ENCODE measurements at regions not wholly inside any gene's neighbourhood (a gene's known extent, or its start where the extent isn't known, plus 50 kb on each side); places are given as distances from the start of the nearest gene placed in this dataset.
"Not testable (repeated sequence)": the region's sequence is repeated elsewhere in the genome, so short reads cannot be mapped to it uniquely, and the experiment has no call there.

GRCh38 chr20:1734269-1734858, 76.8 kb upstream of the SIRPG start:
- TF ChIP-seq FOXM1 (IDR thresholded peaks at IDR 0.05; ENCODE audit: borderline replicate concordance) (no peak), SP1 (IDR thresholded peaks at IDR 0.05) (no peak)
- ChIA-PET POLR2A (no interaction called here), CTCF (interaction anchor here (0.7 kb wide), 1 partner anchor 248 kb away, joined by 4 read pairs; no protein-coding TSS in a partner anchor)
- DNase-seq (ENCODE audit: extremely low spot score) = no peak

DNA sequence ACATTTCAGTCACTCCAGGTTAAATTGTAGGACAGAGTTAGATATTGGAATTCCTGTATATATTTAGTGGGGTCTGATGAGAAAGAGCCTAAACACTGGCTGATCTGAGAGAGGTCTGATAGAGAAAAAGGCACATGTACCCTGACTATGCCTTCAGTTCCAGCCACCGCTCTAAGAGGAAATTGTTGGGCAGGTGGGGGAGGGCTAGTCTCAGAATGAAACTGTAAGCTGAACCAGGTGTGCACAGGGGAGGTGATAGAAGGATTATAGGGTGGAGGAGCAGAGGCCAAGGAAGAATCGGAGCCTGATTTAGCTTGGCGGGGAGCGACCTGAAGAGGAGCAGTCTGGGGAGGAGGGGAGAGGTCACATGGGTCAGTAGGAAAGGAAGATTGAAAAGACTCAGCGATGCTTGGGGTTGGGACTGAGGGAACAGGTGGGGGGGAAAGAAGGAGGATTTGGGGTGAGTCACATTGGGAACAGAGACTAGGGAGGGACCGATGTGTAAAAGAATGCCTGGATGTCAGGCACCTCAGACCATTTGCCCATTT, 74.3 kb upstream of the SIRPG start:
- DNase-seq (ENCODE audit: extremely low spot score); POLR2A ChIA-PET; CTCF ChIA-PET: not testable (repeated sequence)

- DNase-seq (ENCODE audit: extremely low spot score); POLR2A ChIA-PET; CTCF ChIA-PET: not testable (repeated sequence)
These were observed 73.6 kb upstream of the SIRPG start for GRCh38 chr20:1730981-1731711.

- POLR2A ChIA-PET, CTCF ChIA-PET: not testable (repeated sequence)
These were observed 69.7 kb upstream of the SIRPG start for GRCh38 chr20:1727303-1727702.

GRCh38 chr20:1724901-1725300, 67.3 kb upstream of the SIRPG start:
- ChIA-PET POLR2A (no interaction called here), CTCF (no interaction called here)
- no peak for TF ChIP-seq L3MBTL2 (conservative IDR thresholded peaks at IDR 0.05)
- TF ChIP-seq ARNT (IDR thresholded peaks at IDR 0.05) = no peak
- TF ChIP-seq PKNOX1 (IDR thresholded peaks at IDR 0.05) = no peak
- no peak for TF ChIP-seq NFRKB (IDR thresholded peaks at IDR 0.05)
- TF ChIP-seq FOXA1 (IDR thresholded peaks at IDR 0.05) = no peak
- TF ChIP-seq FOXM1 (IDR thresholded peaks at IDR 0.05; ENCODE audit: borderline replicate concordance) = no peak
- no peak for TF ChIP-seq LEF1 (IDR thresholded peaks at IDR 0.05; ENCODE audit: borderline replicate concordance)
- no peak for TF ChIP-seq HDGF (IDR thresholded peaks at IDR 0.05; ENCODE audit: borderline replicate concordance)
- TF ChIP-seq FOXK2 (IDR thresholded peaks at IDR 0.05) = no peak
- TF ChIP-seq TARDBP (IDR thresholded peaks at IDR 0.05) = no peak
- no peak for TF ChIP-seq BHLHE40 (IDR thresholded peaks at IDR 0.05; ENCODE audit: borderline replicate concordance)
- TF ChIP-seq SP1 (IDR thresholded peaks at IDR 0.05) = no peak
- TF ChIP-seq ELF4 (IDR thresholded peaks at IDR 0.05) = no peak
- TF ChIP-seq ZNF384 (IDR thresholded peaks at IDR 0.05) = no peak
- no peak for TF ChIP-seq CTBP1 (IDR thresholded peaks at IDR 0.05; ENCODE audit: borderline replicate concordance)
- TF ChIP-seq SUZ12 (IDR thresholded peaks at IDR 0.05) = no peak
- DNase-seq (ENCODE audit: extremely low spot score) = no peak

More at GRCh38 chr20:1727303-1727702, 69.7 kb upstream of the SIRPG start:
- not testable (repeated sequence) for DNase-seq (ENCODE audit: extremely low spot score)

DNA sequence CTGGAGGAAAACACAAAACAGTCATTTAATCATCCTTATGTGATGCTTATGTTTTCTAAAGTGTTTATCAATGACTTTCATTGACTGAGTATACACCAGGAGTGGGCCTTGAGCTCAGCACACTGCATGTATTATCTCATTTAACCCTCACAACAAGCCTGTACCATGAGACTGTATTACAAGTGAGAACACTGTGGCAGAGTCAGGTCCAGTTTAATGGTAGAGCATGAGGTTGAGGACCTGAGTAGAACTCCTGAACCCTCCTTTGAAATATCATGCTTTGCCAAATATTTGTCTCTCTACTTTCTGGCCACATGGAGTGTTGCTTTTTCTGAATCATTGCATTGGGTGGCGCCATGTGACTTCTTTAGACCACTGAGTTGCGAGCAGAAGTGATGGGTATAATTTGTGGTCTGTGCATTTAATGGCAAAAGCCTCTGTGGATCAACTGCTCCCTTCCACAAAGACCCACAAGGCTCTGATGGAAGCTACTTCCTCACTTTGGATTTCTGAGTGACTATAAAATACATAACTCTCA, 65.0 kb upstream of the SIRPG start:
- POLR2A ChIA-PET = no interaction called here
- no peak for TF ChIP-seq SUZ12 (IDR thresholded peaks at IDR 0.05)
- no peak for TF ChIP-seq PKNOX1 (IDR thresholded peaks at IDR 0.05)
- TF ChIP-seq FOXM1 (IDR thresholded peaks at IDR 0.05; ENCODE audit: borderline replicate concordance) = no peak
- TF ChIP-seq TARDBP (IDR thresholded peaks at IDR 0.05) = no peak
- TF ChIP-seq ARNT (IDR thresholded peaks at IDR 0.05) = no peak
- TF ChIP-seq SP1 (IDR thresholded peaks at IDR 0.05) = no peak
- no peak for TF ChIP-seq LEF1 (IDR thresholded peaks at IDR 0.05; ENCODE audit: borderline replicate concordance)
- no peak for TF ChIP-seq CTBP1 (IDR thresholded peaks at IDR 0.05; ENCODE audit: borderline replicate concordance)
- TF ChIP-seq ELF4 (IDR thresholded peaks at IDR 0.05) = no peak
- no peak for TF ChIP-seq FOXA1 (IDR thresholded peaks at IDR 0.05)
- no peak for TF ChIP-seq FOXK2 (IDR thresholded peaks at IDR 0.05)
- TF ChIP-seq HDGF (IDR thresholded peaks at IDR 0.05; ENCODE audit: borderline replicate concordance) = no peak
- TF ChIP-seq L3MBTL2 (conservative IDR thresholded peaks at IDR 0.05) = no peak
- no peak for TF ChIP-seq NFRKB (IDR thresholded peaks at IDR 0.05)
- TF ChIP-seq ZNF384 (IDR thresholded peaks at IDR 0.05) = no peak
- no peak for TF ChIP-seq BHLHE40 (IDR thresholded peaks at IDR 0.05; ENCODE audit: borderline replicate concordance)

DNA sequence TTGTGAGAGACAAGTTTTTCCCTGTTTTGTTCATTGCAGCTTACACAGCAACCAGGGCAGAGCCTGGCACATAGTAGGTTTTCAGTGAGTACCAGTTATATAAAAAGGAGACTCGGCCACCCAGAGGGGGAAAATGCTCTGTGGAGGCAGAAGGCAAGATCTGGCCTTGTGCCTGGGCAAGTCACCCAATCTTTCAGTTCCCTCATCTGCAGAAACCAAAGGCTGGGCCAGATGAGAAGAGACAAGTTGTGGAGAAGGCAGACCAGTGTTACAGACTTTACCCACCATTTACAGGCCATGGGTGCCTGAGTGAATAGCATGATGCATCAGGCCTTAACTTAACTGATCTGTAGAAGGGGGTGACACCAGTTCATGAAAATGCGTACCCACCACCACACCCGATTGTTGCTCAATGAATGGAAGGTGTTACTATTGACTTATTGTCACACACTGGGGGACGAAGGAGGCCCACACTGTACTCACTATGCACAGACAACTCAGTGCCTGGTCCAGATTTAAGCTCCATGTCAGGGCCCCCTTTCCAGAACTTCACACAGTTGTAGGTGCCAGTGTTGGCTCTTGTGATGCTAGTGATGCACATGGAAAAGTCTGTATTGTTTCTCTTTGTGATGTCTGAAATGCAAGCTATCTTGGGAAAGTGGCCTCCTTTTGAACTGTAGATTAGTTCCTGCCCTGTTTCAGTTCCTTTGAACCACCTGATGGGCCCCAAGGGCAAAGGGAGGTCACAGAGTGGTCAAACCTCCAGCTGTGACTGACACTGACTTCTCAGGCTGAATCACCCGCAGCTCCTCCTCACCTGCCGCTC, 64.3 kb upstream of the SIRPG start:
- POLR2A ChIA-PET = no interaction called here
- no peak for DNase-seq (ENCODE audit: extremely low spot score)
- no peak for TF ChIP-seq NFRKB (IDR thresholded peaks at IDR 0.05)
- TF ChIP-seq SUZ12 (IDR thresholded peaks at IDR 0.05) = no peak
- TF ChIP-seq TARDBP (IDR thresholded peaks at IDR 0.05) = no peak
- no peak for TF ChIP-seq LEF1 (IDR thresholded peaks at IDR 0.05; ENCODE audit: borderline replicate concordance)
- TF ChIP-seq ZNF384 (IDR thresholded peaks at IDR 0.05) = no peak
- no peak for TF ChIP-seq FOXM1 (IDR thresholded peaks at IDR 0.05; ENCODE audit: borderline replicate concordance)
- no peak for TF ChIP-seq FOXK2 (IDR thresholded peaks at IDR 0.05)
- no peak for TF ChIP-seq ARNT (IDR thresholded peaks at IDR 0.05)
- no peak for TF ChIP-seq L3MBTL2 (conservative IDR thresholded peaks at IDR 0.05)
- TF ChIP-seq BHLHE40 (IDR thresholded peaks at IDR 0.05; ENCODE audit: borderline replicate concordance) = no peak
- TF ChIP-seq HDGF (IDR thresholded peaks at IDR 0.05; ENCODE audit: borderline replicate concordance) = no peak
- CTCF ChIA-PET = no interaction called here

More for the DNA sequence above, 65.0 kb upstream of the SIRPG start:
- no peak for DNase-seq (ENCODE audit: extremely low spot score)
- CTCF ChIA-PET = no interaction called here

Data from HEK293T (cell line).